Smooth muscle cell (in vitro differentiated cells): ENCODE measurements at regions not wholly inside any gene's neighbourhood (a gene's known extent, or its start where the extent isn't known, plus 50 kb on each side); places are given as distances from the start of the nearest gene placed in this dataset.

Experiments
- DNase-seq: peaks from one replicate; lab custom pipeline; 2025; ENCODE audit not compliant: unreplicated experiment; lab: John Stamatoyannopoulos, UW
- H2AFZ ChIP-seq: fragments of 200-600 bp; sonication (generic); 2 replicates; pipeline ENCODE4 v1.6.0; 2016; ENCODE audit warnings: antibody characterized with exemption, low read depth, mild to moderate bottlenecking
- H3F3A ChIP-seq: fragments of 200-600 bp; sonication (generic); 2 replicates; pipeline ENCODE4 v1.6.0; 2017; ENCODE audit warnings: antibody characterized with exemption, low read depth
- H3K27ac ChIP-seq: fragments of 200-600 bp; sonication (generic); 2 replicates; pipeline ENCODE4 v1.5.1; 2016; ENCODE audit warnings: low read depth, mild to moderate bottlenecking
- H3K27me3 ChIP-seq: fragments of 200-600 bp; sonication (generic); 2 replicates; pipeline ENCODE4 v1.6.1; 2016; ENCODE audit warnings: low read depth, mild to moderate bottlenecking
- H3K36me3 ChIP-seq: fragments of 200-600 bp; sonication (generic); 2 replicates; pipeline ENCODE4 v1.5.1; 2016; ENCODE audit warnings: low read depth
- H3K4me1 ChIP-seq: fragments of 200-600 bp; sonication (generic); 2 replicates; pipeline ENCODE4 v1.5.1; 2016; ENCODE audit warnings: low read depth
- H3K4me2 ChIP-seq: fragments of 200-600 bp; sonication (generic); 2 replicates; pipeline ENCODE4 v1.6.0; 2016; ENCODE audit warnings: mild to moderate bottlenecking
- H3K4me3 ChIP-seq: fragments of 200-600 bp; sonication (generic); 2 replicates; pipeline ENCODE4 v1.5.1; 2016; ENCODE audit warnings: mild to moderate bottlenecking
- H3K79me2 ChIP-seq: fragments of 200-600 bp; sonication (generic); 2 replicates; pipeline ENCODE4 v1.6.0; 2016; ENCODE audit warnings: low read depth, mild to moderate bottlenecking
- H3K9ac ChIP-seq: fragments of 200-600 bp; sonication (generic); 2 replicates; pipeline ENCODE4 v1.6.0; 2016; ENCODE audit warnings: low read depth
- H3K9me3 ChIP-seq: fragments of 200-600 bp; sonication (generic); replicated peaks from 2 replicates; pipeline ENCODE4 v1.5.1; 2016; ENCODE audit warnings: low read depth
- H4K20me1 ChIP-seq: fragments of 200-600 bp; sonication (generic); 2 replicates; pipeline ENCODE4 v1.6.0; 2016; ENCODE audit warnings: low read depth
- CTCF ChIP-seq: fragments of 200-600 bp; sonication (generic); IDR thresholded peaks from 2 replicates; pipeline ENCODE4 v1.5.1; 2017; ENCODE audit warnings: borderline replicate concordance, mild to moderate bottlenecking, antibody characterized with exemption; ENCODE audit not compliant: insufficient read depth, poor library complexity, severe bottlenecking
- WGBS: methylation state at CpG from one replicate; pipeline ENCODE4 v1.1.7; 2016; ENCODE audit warnings: low lambda C conversion rate; 5-methylcytosine and 5-hydroxymethylcytosine counted together

GRCh38 chr13:78978381-78978998, 319.5 kb upstream of the OBI1 start:
- peak; percentile 72 for TF ChIP-seq CTCF
- Histone ChIP-seq H3K27ac (no peak overlapping the region), H3K9me3 (no peaks in the 10 kb centered on the region), H3K79me2 (no peaks in the 10 kb centered on the region), H3K4me1 (no peaks in the 10 kb centered on the region), H3F3A (no peaks in the 10 kb centered on the region), H3K4me2 (no peak overlapping the region), H3K4me3 (no peak overlapping the region), H2AFZ (no peak overlapping the region), H3K9ac (no peak overlapping the region), H3K36me3 (no peaks in the 10 kb centered on the region), H4K20me1 (no peaks in the 10 kb centered on the region), H3K27me3 (peaks cover 12% of the 10 kb centered on the region)
- 26% methylated on average over 2 of the region's 2 CpGs for WGBS
- DNase-seq = no peak

GRCh38 chr13:78977311-78977710, 318.4 kb upstream of the OBI1 start:
- TF ChIP-seq CTCF = no peak
- H3F3A ChIP-seq = no peaks in the 10 kb centered on the region

GRCh38 chr13:78976696-78977095, 317.7 kb upstream of the OBI1 start:
- peaks cover 12% of the 10 kb centered on the region for H3K27me3 ChIP-seq
- no peaks in the 10 kb centered on the region for H3F3A ChIP-seq
- H3K4me3 ChIP-seq = no peak overlapping the region
- H3K36me3 ChIP-seq = no peaks in the 10 kb centered on the region
- H3K27ac ChIP-seq = no peak overlapping the region
- no peaks in the 10 kb centered on the region for H3K79me2 ChIP-seq
- H2AFZ ChIP-seq = no peak overlapping the region
- no peak overlapping the region for H3K4me2 ChIP-seq
- no peaks in the 10 kb centered on the region for H3K9me3 ChIP-seq
- H3K9ac ChIP-seq = no peak overlapping the region
- H3K4me1 ChIP-seq = no peaks in the 10 kb centered on the region
- no peaks in the 10 kb centered on the region for H4K20me1 ChIP-seq
- no peak for DNase-seq
- no peak for TF ChIP-seq CTCF
- WGBS = 87% methylated on average over 5 of the region's 5 CpGs

More at GRCh38 chr13:78977311-78977710, 318.4 kb upstream of the OBI1 start:
- no peaks in the 10 kb centered on the region for H3K9me3 ChIP-seq
- WGBS = 90% methylated on average over 3 of the region's 3 CpGs
- H3K36me3 ChIP-seq = no peaks in the 10 kb centered on the region
- H4K20me1 ChIP-seq = no peaks in the 10 kb centered on the region
- H3K27me3 ChIP-seq = peaks cover 12% of the 10 kb centered on the region
- no peak for DNase-seq
- no peak overlapping the region for H2AFZ ChIP-seq
- no peaks in the 10 kb centered on the region for H3K79me2 ChIP-seq
- no peak overlapping the region for H3K9ac ChIP-seq
- no peak overlapping the region for H3K4me3 ChIP-seq
- H3K4me2 ChIP-seq = no peak overlapping the region
- H3K27ac ChIP-seq = no peak overlapping the region
- no peaks in the 10 kb centered on the region for H3K4me1 ChIP-seq

- Histone ChIP-seq H3K36me3 (no peaks in the 10 kb centered on the region), H3K27me3 (no peaks in the 10 kb centered on the region), H3K9me3 (no peaks in the 10 kb centered on the region), H3K9ac (no peak overlapping the region), H3K4me1 (no peaks in the 10 kb centered on the region), H3K4me3 (no peak overlapping the region), H3K27ac (no peak overlapping the region), H3F3A (no peaks in the 10 kb centered on the region), H4K20me1 (no peaks in the 10 kb centered on the region), H2AFZ (no peak overlapping the region), H3K4me2 (no peak overlapping the region), H3K79me2 (no peaks in the 10 kb centered on the region)
- 89% methylated on average over 3 of the region's 3 CpGs for WGBS
- DNase-seq = no peak
- no peak for TF ChIP-seq CTCF
Observed at GRCh38 chr13:78972561-78972960, 313.6 kb upstream of the OBI1 start.
